HG02763 (cell line): ENCODE measurements at regions not wholly inside any gene's neighbourhood (a gene's known extent, or its start where the extent isn't known, plus 50 kb on each side); places are given as distances from the start of the nearest gene placed in this dataset.

Source experiments
- ATAC-seq: cut with Tn5 transposase; IDR thresholded peaks from one replicate; pipeline ENCODE4 v1.9.1; 2021; ENCODE audit warnings: mild to moderate bottlenecking, moderate library complexity; ENCODE audit not compliant: unreplicated experiment

DNA sequence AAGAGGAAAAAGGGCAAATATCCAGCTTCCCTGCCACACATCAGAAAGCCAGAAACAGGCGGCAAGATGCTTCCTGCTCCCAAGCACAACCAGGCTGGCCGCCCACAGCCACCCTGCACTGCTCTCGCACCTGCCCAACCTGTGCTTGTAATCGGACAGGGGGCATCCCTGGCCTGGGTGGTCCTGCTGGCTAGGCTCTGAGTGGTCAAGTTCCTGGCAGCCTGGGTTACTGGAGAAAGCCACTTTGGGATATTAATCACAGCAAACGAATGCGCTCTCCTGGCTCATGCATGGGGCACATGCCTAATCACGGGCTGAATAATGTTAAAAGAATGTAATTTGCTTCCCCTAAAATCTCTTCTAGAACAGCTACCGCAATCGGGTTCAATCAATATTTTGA is 442.4 kb downstream of the MCTP2 start:
- ATAC-seq: no peak

DNA sequence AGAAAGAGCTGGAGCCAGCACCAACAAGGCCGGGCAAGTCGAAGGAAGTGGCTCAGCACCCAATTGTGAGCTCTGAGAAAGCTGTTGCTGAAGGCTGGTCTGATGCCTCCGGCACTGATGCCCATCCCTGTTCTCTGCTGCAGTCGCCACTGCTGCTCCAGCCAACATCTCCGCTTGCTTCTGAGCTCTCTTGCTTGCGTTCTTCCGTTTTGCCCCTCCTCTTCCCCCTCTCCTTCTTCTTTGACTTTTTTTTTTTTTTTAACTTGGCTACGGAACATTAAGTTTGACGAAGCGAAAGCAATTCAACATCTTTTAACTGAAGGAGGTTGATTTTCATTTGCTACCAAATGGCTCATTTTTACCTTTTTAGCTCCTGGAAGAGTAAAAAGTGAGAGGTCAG is 442.9 kb downstream of the MCTP2 start:
- no peak for ATAC-seq

DNA sequence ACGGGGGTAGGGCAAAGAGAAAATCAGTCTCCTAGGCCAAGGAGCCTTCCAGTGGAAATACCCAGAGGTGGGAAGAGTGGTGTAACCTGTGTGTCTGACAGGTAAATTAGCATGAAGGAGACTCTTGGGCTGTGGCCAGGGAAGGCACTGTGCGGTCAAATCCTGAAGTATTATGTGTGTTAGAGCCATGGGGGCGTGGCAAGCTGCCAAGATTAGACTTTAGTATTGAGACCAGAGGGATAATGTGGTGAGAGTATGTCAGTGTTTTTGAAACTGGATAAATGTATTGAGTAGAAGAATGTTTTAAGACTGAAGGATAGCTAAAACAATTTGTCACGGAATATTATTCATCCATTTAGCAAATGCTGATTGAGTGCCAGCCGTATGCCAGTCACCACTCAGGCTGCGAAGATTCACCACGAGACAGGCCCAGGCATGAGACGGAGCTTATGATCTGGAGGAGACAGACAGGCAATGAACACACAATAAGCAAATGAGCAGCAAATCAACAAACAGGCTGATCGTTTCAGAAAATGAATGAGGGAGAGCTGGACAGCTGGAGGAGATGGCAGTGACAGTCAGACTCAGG is 445.9 kb downstream of the MCTP2 start:
- ATAC-seq: no peak

DNA sequence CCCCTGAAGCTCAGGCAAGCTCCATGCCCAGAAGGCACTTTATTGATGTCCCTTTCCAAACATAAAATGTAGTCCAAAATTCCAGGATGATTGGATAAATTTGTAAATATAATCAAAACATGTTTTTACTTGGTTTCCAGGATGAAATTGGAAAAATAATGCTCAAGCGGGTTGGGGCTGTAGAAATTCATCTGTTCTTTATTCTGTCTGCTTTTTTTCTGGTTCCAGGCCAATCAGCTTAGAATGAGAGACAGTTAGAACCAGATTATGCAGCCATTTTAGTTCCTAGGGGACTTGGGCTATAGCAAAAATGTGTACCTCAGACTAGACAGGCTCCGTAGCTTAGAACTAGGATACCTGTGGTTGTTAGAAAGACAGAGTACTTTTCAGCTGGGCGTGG is 450.8 kb downstream of the MCTP2 start:
- no peak for ATAC-seq

- no peak for ATAC-seq
Observed at GRCh38 chr15:94683902-94684301, 452.5 kb downstream of the MCTP2 start.

- ATAC-seq: no peak
Observed at GRCh38 chr15:94691169-94691568, 459.8 kb downstream of the MCTP2 start.

DNA sequence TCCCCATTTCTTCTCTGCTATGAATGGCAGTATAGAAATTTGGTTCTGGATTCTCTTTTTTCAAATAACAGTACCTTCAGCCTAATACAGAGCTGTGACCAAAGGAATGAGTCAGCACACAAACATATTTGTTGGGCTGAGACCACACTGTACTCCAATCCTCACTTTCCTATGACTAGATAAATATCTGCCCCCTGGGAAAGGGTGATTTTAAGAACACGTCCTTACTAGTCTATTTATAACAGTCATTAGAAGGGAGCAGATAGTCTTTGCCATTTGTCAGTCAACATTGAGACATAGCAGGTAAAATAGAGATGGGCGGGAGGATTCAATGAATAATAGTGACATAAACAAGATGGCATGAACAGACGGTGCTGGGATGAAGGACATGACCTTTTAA is 461.3 kb downstream of the MCTP2 start:
- ATAC-seq: no peak

GRCh38 chr15:94700211-94700610 is 468.9 kb downstream of the MCTP2 start:
- ATAC-seq: no peak

DNA sequence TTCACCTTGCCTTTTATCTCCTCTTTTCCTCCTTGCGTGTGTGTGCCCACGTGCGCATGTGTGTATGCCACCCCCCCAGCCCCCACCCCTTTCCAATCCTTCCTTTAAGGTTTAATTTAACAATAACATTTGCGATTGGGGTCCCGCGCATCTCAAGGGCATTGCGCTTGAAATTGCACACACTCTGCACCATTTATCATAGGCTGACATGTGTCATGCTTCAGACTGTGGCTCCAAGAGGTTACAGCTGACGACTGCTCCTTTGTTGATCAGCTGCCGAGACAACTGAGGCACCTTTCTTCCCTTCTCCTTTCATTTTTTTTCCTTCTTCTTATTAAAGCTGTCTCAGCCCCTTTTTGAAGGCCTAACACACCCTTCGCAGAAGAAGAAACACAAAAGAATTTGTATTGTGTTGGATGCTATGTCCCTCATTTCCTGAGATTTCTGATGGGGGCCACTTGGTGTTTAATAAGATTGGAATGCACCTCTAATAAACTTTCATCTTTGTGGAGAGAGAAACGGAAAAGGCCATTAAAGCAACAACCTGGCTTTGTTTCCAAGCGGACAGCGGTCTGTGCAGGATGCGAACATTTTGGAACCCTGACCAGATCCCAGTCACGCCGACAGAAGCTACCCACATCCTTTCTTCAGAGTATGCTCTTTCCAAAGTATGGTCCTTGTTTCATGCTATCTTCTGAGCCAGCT is 470.1 kb downstream of the MCTP2 start:
- ATAC-seq: no peak

- no peak for ATAC-seq
Observed at GRCh38 chr15:94703596-94703995, 472.2 kb downstream of the MCTP2 start.

DNA sequence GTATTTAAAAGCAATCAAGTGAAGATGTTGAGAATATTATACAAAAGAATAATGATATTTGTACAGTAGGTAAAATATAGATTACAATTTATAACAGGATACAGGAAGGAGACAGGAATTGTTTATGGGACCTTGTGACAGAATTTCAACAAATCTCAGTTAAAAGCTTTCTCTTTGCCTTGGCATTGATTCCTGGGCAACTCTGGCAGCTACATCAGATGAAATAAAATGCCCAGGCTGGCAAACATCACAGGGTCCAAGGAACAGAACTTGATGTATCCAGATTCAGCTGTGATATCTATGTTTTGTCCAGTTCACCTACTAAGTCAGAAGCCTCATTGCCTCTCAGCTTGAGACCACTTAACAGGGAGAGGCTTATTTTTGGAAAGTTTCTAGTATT is 473.1 kb downstream of the MCTP2 start:
- ATAC-seq: no peak

DNA sequence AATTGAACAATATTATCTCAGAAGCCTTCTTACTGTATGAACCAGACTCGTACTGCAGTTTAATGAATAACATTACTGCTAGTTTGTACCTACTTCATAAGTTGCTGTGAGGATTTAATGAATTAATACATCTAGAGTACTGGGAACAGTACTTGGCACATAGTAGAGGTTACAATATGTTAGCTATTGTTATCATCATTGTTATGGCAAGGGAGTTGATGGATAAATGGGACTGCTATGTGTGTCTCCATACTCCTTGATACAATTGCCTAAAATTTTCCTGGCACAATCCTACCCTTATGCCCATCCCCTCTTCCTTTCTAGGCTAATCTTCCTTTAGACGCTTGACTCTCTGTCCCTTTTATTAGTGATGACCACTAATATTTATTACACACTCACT is 473.6 kb downstream of the MCTP2 start:
- ATAC-seq: no peak

GRCh38 chr15:94709319-94709718 is 478.0 kb downstream of the MCTP2 start:
- no peak for ATAC-seq

GRCh38 chr15:94722024-94722636 is 490.8 kb downstream of the MCTP2 start:
- ATAC-seq: no peak

- no peak for ATAC-seq
Observed at GRCh38 chr15:94723801-94724200, 492.4 kb downstream of the MCTP2 start.

DNA sequence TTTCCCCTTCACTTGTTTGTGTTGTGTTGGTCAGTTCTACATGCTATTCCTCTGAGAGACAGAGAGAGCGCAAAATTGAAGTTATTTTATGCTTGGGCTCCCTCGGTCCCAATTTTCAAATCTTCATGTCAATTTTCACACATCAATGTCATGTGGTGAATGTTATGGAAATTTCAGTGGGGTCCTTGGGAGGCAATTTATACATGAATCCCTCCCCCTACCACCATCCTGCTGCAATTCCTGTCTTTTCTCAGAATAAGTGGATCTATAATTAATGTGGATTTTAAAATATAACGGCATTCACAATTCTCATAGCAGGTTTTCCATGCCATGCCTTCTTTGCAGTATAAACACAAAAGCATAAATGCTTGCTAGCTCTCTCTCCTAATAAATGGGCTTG is 499.9 kb downstream of the MCTP2 start:
- ATAC-seq: no peak

DNA sequence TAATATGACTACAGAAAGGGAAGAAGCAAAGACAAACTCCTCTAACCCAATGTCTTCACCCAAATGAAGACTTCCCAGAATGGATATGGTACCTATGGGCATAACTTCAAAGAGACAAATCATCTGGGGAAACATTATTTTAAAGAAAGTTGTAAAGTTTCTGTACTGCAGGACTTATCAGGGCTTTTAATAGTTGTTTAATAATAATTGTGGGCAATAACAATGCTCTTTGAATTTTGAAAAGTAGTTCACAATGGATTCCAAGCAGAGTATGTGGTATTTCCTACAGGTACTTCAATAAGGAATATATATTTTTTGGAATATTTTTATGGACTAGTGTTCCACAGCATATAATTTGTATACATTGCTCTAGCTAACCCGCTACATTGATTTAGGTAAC is 503.1 kb downstream of the MCTP2 start:
- ATAC-seq: no peak

- ATAC-seq: no peak
Observed at GRCh38 chr15:94736236-94736635, 504.9 kb downstream of the MCTP2 start.

DNA sequence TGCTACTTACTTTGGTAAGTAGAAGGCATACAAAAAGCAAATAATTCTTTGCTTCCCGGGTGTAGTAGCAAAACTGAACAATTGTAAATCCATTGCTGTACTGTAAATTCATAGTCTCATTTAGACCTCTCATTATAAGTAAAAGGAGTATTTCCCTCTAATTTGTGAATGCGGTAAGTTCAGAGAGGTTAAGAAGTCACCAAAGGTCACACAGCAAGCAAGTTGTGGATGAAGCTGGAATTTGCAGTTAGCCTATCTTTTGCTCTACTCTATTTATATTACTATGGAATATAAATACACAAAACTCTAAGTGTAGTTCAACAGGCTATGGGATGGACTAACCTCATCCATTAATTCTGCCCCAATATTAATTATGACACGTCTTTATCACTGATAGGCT is 508.3 kb downstream of the MCTP2 start:
- ATAC-seq: no peak

- no peak for ATAC-seq
Observed at GRCh38 chr15:94740469-94740868, 509.1 kb downstream of the MCTP2 start.

- ATAC-seq: no peak
Observed at GRCh38 chr15:94743668-94744067, 512.3 kb downstream of the MCTP2 start.

GRCh38 chr15:94744080-94744793 is 512.9 kb downstream of the MCTP2 start:
- no peak for ATAC-seq
